Urinary bladder (tissue), 3 donors: ENCODE measurements at regions not wholly inside any gene's neighbourhood (a gene's known extent, or its start where the extent isn't known, plus 50 kb on each side); places are given as distances from the start of the nearest gene placed in this dataset.

ENCODE experiments used
- DNase-seq: peaks from one replicate; pipeline ENCODE4 v3.0.0-alpha.2; 2015; ENCODE audit errors: extremely low spot score
- H3K27ac ChIP-seq: one replicate; pipeline ENCODE4 v1.5.1; 2013; ENCODE audit warnings: low read depth, mild to moderate bottlenecking, moderate library complexity
- H3K36me3 ChIP-seq: one replicate; pipeline ENCODE4 v1.6.1; 2013; ENCODE audit warnings: mild to moderate bottlenecking, moderate library complexity; ENCODE audit not compliant: insufficient read depth
- H3K4me1 ChIP-seq: one replicate; pipeline ENCODE4 v1.6.1; 2013; ENCODE audit warnings: mild to moderate bottlenecking, moderate library complexity; ENCODE audit not compliant: insufficient read depth
- H3K4me3 ChIP-seq: one replicate; pipeline ENCODE4 v1.5.1; 2013; ENCODE audit warnings: low read depth, low read length
- WGBS: extraction: QIAGEN DNeasy Blood & Tissue Kit; methylation state at CpG from one replicate; pipeline ENCODE4 v1.1.7; 2013; 5-methylcytosine and 5-hydroxymethylcytosine counted together
- donor health status: healthy with polysubstance abuse.
- donor health status: healthy.

GRCh38 chr3:56860939-56861338, 59.2 kb upstream of the ARHGEF3 start:
- WGBS = 94% methylated on average over 3 of the region's 3 CpGs
- H3K4me3 ChIP-seq = no peak overlapping the region

GRCh38 chr3:56860351-56860750, 58.6 kb upstream of the ARHGEF3 start:
- H3K4me3 ChIP-seq = no peak overlapping the region
- peaks cover 3% of the 10 kb centered on the region for H3K4me1 ChIP-seq
- no peak for DNase-seq
- no peak overlapping the region for H3K27ac ChIP-seq
- H3K36me3 ChIP-seq = no peaks in the 10 kb centered on the region

More at GRCh38 chr3:56860939-56861338, 59.2 kb upstream of the ARHGEF3 start:
- H3K36me3 ChIP-seq = no peaks in the 10 kb centered on the region
- DNase-seq = no peak
- H3K27ac ChIP-seq = no peak overlapping the region
- H3K4me1 ChIP-seq = peaks cover 3% of the 10 kb centered on the region

DNA sequence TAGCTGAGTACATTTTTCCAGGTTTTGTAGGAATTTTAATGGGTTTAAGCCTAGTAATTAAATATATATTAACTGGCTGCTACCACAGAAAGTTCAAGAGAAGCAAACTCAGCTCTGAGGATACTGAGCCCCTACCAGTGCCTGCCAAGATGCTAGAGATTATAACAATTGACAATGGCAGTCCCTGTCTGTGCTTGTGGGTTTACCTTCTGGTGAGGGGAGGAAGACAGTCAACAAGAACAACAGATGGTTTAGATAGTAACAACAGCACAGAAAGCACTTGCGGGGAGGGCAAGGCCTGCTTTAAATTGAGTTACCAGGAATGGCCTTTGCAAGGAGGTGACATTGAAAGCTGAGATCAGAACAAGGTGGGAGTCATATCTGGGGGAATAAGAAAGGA, 56.6 kb upstream of the ARHGEF3 start:
- Histone ChIP-seq H3K36me3 (no peaks in the 10 kb centered on the region), H3K4me1 (peaks cover 3% of the 10 kb centered on the region), H3K27ac (no peak overlapping the region), H3K4me3 (no peak overlapping the region)
- 85% methylated on average over 1 of the region's 1 CpG for WGBS
- DNase-seq = no peak

GRCh38 chr3:56857178-56857577, 55.4 kb upstream of the ARHGEF3 start:
- Histone ChIP-seq H3K4me3 (no peak overlapping the region), H3K27ac (no peak overlapping the region), H3K36me3 (no peaks in the 10 kb centered on the region), H3K4me1 (no peaks in the 10 kb centered on the region)
- 50% methylated on average over 4 of the region's 4 CpGs for WGBS
- DNase-seq = no peak

- no peak for DNase-seq
- Histone ChIP-seq H3K36me3 (no peaks in the 10 kb centered on the region), H3K4me3 (no peak overlapping the region), H3K4me1 (no peaks in the 10 kb centered on the region), H3K27ac (no peak overlapping the region)
Observed at GRCh38 chr3:56856752-56857151, 55.0 kb upstream of the ARHGEF3 start.

- Histone ChIP-seq H3K4me1 (no peaks in the 10 kb centered on the region), H3K36me3 (no peaks in the 10 kb centered on the region), H3K4me3 (no peak overlapping the region), H3K27ac (no peak overlapping the region)
- WGBS = 54% methylated on average over 9 of the region's 9 CpGs
- no peak for DNase-seq
Observed at GRCh38 chr3:56855856-56856512, 54.2 kb upstream of the ARHGEF3 start.

- no peaks in the 10 kb centered on the region for H3K4me1 ChIP-seq
- 77% methylated on average over 5 of the region's 5 CpGs for WGBS
- H3K36me3 ChIP-seq = no peaks in the 10 kb centered on the region
- no peak for DNase-seq
- H3K27ac ChIP-seq = no peak overlapping the region
- no peak overlapping the region for H3K4me3 ChIP-seq
Observed at GRCh38 chr3:56854856-56855611, 53.3 kb upstream of the ARHGEF3 start.

DNA sequence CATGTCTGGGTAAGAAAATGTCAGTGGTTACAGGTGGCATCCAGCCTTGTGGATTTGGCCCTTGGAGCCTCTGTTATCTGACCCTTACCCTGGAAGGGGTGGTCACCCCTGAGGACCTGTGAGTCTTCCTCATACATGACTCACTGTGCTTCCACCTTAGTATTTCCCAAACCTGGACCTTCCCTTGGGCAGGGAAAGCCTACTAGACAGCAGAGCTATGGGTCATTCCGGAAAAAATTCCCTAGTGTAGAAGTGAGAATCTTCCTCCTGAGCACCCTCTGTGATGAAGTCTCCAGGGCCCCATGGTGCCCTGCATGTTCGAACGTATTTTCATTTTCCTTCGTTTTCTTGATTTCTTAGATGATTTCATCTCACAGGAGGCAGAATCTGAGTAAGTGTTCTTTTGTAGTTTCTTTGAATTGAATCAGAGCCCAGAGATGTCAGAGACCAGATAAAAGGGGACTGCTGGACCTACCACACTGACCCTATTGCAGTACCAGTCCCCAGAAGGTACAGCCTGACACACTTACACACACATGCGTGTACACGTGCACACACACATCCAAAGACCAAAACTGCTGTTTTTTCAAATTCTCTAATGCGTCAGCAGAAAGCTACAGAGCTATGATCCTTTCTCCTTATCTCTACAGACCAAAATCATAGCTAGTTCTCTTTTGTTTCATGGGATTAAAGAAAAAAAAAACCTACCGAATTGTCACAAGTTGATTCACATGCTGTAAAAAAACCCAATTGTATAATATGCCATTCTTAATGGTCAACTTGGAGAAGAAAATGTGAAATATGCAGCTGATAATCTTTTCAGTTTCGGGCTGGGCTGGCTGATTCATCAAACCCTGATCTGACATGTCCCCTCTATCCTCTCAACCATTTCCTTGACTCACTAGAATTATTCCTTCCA, 50.5 kb upstream of the ARHGEF3 start:
- Histone ChIP-seq H3K36me3 (no peaks in the 10 kb centered on the region), H3K27ac (no peak overlapping the region), H3K4me3 (no peak overlapping the region), H3K4me1 (no peaks in the 10 kb centered on the region)
- DNase-seq = no peak
- WGBS = 78% methylated on average over 9 of the region's 9 CpGs
